HG02943 (cell line): ENCODE measurements at regions not wholly inside any gene's neighbourhood (a gene's known extent, or its start where the extent isn't known, plus 50 kb on each side); places are given as distances from the start of the nearest gene placed in this dataset.
A peak's percentile ranks its signal among the peaks of the same experiment; 100 is the strongest.
"Not testable (repeated sequence)": the region's sequence is repeated elsewhere in the genome, so short reads cannot be mapped to it uniquely, and the experiment has no call there.

ENCODE experiments used
- ATAC-seq: cut with Tn5 transposase; IDR thresholded peaks from one replicate; pipeline ENCODE4 v1.9.1; 2021; ENCODE audit warnings: mild to moderate bottlenecking, low read depth, moderate library complexity; ENCODE audit not compliant: unreplicated experiment

GRCh38 chr18:60209042-60209441, 163.5 kb downstream of the MC4R start:
- no peak for ATAC-seq

GRCh38 chr18:60202708-60203107, 169.9 kb downstream of the MC4R start:
- ATAC-seq = no peak

GRCh38 chr18:60200558-60200957, 172.0 kb downstream of the MC4R start:
- no peak for ATAC-seq

GRCh38 chr18:60199505-60199904, 173.1 kb downstream of the MC4R start:
- no peak for ATAC-seq

GRCh38 chr18:60197671-60198462, 174.7 kb downstream of the MC4R start:
- ATAC-seq = no peak

GRCh38 chr18:60196836-60197606, 175.6 kb downstream of the MC4R start:
- ATAC-seq = no peak

- ATAC-seq = no peak
Measured at GRCh38 chr18:60193780-60194179, 178.8 kb downstream of the MC4R start.

- ATAC-seq = no peak
Measured at GRCh38 chr18:60191926-60192325, 180.6 kb downstream of the MC4R start.

- no peak for ATAC-seq
Measured at GRCh38 chr18:60189856-60190255, 182.7 kb downstream of the MC4R start.

- no peak for ATAC-seq
Measured at GRCh38 chr18:60188958-60189357, 183.6 kb downstream of the MC4R start.

GRCh38 chr18:60182223-60182622, 190.4 kb downstream of the MC4R start:
- no peak for ATAC-seq

GRCh38 chr18:60180671-60181070, 191.9 kb downstream of the MC4R start:
- no peak for ATAC-seq

GRCh38 chr18:60178224-60178623, 194.4 kb downstream of the MC4R start:
- not testable (repeated sequence) for ATAC-seq

- ATAC-seq = no peak
Measured at GRCh38 chr18:60176259-60176658, 196.3 kb downstream of the MC4R start.

GRCh38 chr18:60174832-60175231, 197.7 kb downstream of the MC4R start:
- ATAC-seq = no peak

- ATAC-seq = no peak
Measured at GRCh38 chr18:60172030-60172429, 200.5 kb downstream of the MC4R start.

GRCh38 chr18:60163622-60164021, 209.0 kb downstream of the MC4R start:
- peak; percentile 93 for ATAC-seq

GRCh38 chr18:60162388-60162787, 210.2 kb downstream of the MC4R start:
- no peak for ATAC-seq

GRCh38 chr18:60157810-60158209, 214.8 kb downstream of the MC4R start:
- ATAC-seq = no peak

GRCh38 chr18:60153376-60153775, 219.2 kb downstream of the MC4R start:
- ATAC-seq = no peak

- ATAC-seq = no peak
Measured at GRCh38 chr18:60149316-60149715, 223.3 kb downstream of the MC4R start.

- no peak for ATAC-seq
Measured at GRCh38 chr18:60147323-60147722, 225.3 kb downstream of the MC4R start.
